Natural killer cell (primary cell): ENCODE measurements at regions not wholly inside any gene's neighbourhood (a gene's known extent, or its start where the extent isn't known, plus 50 kb on each side); places are given as distances from the start of the nearest gene placed in this dataset.

ENCODE experiments used
- ATAC-seq, 3 donors: fragments of 150-1000 bp in 2 of 3; fragments of 200-7000 bp in 1 of 3; cut with Tn5 transposase; 1 replicate in 1 of 3; 2 replicates in 2 of 3; pipeline ENCODE4 v1.10.0; 2021; ENCODE audit warnings: mild to moderate bottlenecking in 2 of 3, moderate library complexity in 2 of 3
- DNase-seq, 2 donors: peaks; one replicate each; pipeline versions ENCODE4 v3.0.0 to v3.0.0-alpha.2; 2013 to 2021; ENCODE audit warnings: mixed read lengths in 1 of 2
- H3K27ac ChIP-seq: one replicate; pipeline ENCODE4 v1.5.1; 2013; ENCODE audit warnings: mild to moderate bottlenecking, low read length
- H3K27me3 ChIP-seq: one replicate; pipeline ENCODE4 v1.6.1; 2013; ENCODE audit warnings: low read length; ENCODE audit not compliant: control insufficient read depth, insufficient read depth
- H3K36me3 ChIP-seq: one replicate; pipeline ENCODE4 v1.6.1; 2013; ENCODE audit warnings: low read length; ENCODE audit not compliant: control insufficient read depth, insufficient read depth
- H3K4me1 ChIP-seq: one replicate; pipeline ENCODE4 v1.6.1; 2013; ENCODE audit warnings: low read length; ENCODE audit not compliant: control insufficient read depth, insufficient read depth
- H3K4me3 ChIP-seq: one replicate; pipeline ENCODE4 v1.5.1; 2013; ENCODE audit warnings: low read length
- H3K9me3 ChIP-seq: one replicate; pipeline ENCODE4 v1.6.1; 2013; ENCODE audit warnings: low read length; ENCODE audit not compliant: control insufficient read depth, insufficient read depth
- H3K27ac Mint-ChIP-seq, 2 donors: one replicate each; pipeline ENCODE4 v1.8.0; 2022; ENCODE audit warnings: mild to moderate bottlenecking in 2 of 2, mixed read lengths in 2 of 2, moderate library complexity in 1 of 2
- H3K27me3 Mint-ChIP-seq, 2 donors: one replicate each; pipeline ENCODE4 v1.8.0; 2022; ENCODE audit warnings: low read depth in 2 of 2, mixed read lengths in 2 of 2
- H3K36me3 Mint-ChIP-seq: one replicate; pipeline ENCODE4 v1.8.0; 2022; ENCODE audit warnings: mixed read lengths
- H3K4me1 Mint-ChIP-seq, 2 donors: one replicate each; pipeline ENCODE4 v1.8.0; 2022; ENCODE audit warnings: mixed read lengths in 2 of 2
- H3K4me3 Mint-ChIP-seq: one replicate; pipeline ENCODE4 v1.8.0; 2022; ENCODE audit warnings: mild to moderate bottlenecking, moderate library complexity, mixed read lengths
- H3K9me3 Mint-ChIP-seq, 2 donors: one replicate each; pipeline ENCODE4 v1.8.0; 2022; ENCODE audit warnings: mixed read lengths in 2 of 2
- CTCF ChIP-seq: fragments of 200-600 bp; IDR thresholded peaks from one replicate; pipeline ENCODE4 v1.8.0; 2022; ENCODE audit warnings: antibody characterized with exemption
- WGBS: methylation state at CpG from one replicate; pipeline ENCODE4 v1.1.7; 2013; ENCODE audit warnings: missing lambda C conversion rate; ENCODE audit not compliant: insufficient coverage; 5-methylcytosine and 5-hydroxymethylcytosine counted together
- intact Hi-C: fragments of 100-400 bp; cut with micrococcal nuclease; formaldehyde crosslinking; loops from one replicate; pipeline ENCODE4 v1.14.2; 2022

DNA sequence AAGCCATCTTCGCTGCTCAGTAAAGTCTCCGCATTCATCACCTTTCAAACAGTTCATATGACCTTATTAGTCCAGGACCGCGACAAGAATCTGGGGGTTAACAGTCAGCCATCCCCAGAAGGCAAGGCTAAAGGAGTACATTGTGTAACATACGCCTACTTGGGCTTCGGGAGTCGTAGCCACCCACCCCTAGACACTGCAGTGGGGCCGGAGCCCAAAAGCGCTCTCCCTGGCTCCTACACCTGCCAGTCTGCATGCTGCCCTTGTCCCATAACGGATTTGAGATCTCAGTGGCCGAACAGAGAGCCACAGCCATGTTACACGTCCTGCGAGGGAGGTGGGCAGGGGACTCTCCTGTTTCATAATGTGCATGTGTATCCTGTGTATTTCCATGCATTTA is 1405.5 kb downstream of the GRIK2 start:
- H3K4me3 Mint-ChIP-seq = no peak overlapping the region
- Histone ChIP-seq H3K27me3 (no peaks in the 10 kb centered on the region), H3K4me1 (no peaks in the 10 kb centered on the region), H3K4me3 (no peak overlapping the region), H3K36me3 (no peaks in the 10 kb centered on the region), H3K27ac (no peak overlapping the region), H3K9me3 (no peaks in the 10 kb centered on the region)
- ATAC-seq (no peak), DNase-seq (no peak)
- H3K36me3 Mint-ChIP-seq = no peaks in the 10 kb centered on the region
- no peaks in the 10 kb centered on the region for H3K4me1 Mint-ChIP-seq
- WGBS = 76% methylated on average over 13 of the region's 13 CpGs
- no peaks in the 10 kb centered on the region for H3K27me3 Mint-ChIP-seq
- intact Hi-C loops = no loop called here
- no peak for TF ChIP-seq CTCF
- H3K9me3 Mint-ChIP-seq = peaks cover 7 to 8% of the 10 kb centered on the region in 2 donors
- H3K27ac Mint-ChIP-seq = no peak overlapping the region

GRCh38 chr6:102798636-102799035 is 1405.1 kb downstream of the GRIK2 start:
- H3K4me3 ChIP-seq = no peak overlapping the region
- H3K9me3 ChIP-seq = no peaks in the 10 kb centered on the region
- intact Hi-C loops = no loop called here
- no peaks in the 10 kb centered on the region for H3K27me3 ChIP-seq
- DNase-seq (no peak), ATAC-seq (no peak)
- no peaks in the 10 kb centered on the region for H3K36me3 ChIP-seq
- H3K4me1 ChIP-seq = no peaks in the 10 kb centered on the region
- no peak overlapping the region for H3K27ac Mint-ChIP-seq
- no peaks in the 10 kb centered on the region for H3K4me1 Mint-ChIP-seq
- WGBS = 17% methylated on average over 13 of the region's 13 CpGs
- H3K27me3 Mint-ChIP-seq = no peaks in the 10 kb centered on the region
- no peak overlapping the region for H3K4me3 Mint-ChIP-seq
- TF ChIP-seq CTCF = no peak
- no peaks in the 10 kb centered on the region for H3K36me3 Mint-ChIP-seq
- no peak overlapping the region for H3K27ac ChIP-seq
- peaks cover 7 to 9% of the 10 kb centered on the region in 2 donors for H3K9me3 Mint-ChIP-seq

DNA sequence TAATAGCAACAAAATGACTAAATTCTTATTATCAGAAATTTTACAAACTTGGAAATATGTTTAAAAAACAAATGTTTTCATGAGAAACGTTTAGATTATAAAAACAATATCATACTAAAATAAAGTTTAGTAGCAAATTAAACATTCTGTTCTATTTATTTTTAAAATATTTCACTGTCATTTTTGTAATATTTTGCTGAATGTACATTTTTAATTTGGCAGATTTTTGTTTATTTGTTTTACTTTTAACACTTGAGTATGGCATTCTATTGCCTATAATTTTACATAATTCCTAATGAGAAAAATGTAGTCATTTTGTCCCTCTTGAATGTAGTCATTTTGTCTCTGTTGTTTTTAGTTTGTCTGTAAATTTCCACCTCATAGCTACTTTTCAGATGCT is 1400.2 kb downstream of the GRIK2 start:
- Mint-ChIP-seq H3K27ac (no peak overlapping the region), H3K9me3 (peaks cover 8 to 17% of the 10 kb centered on the region in 2 donors), H3K27me3 (no peaks in the 10 kb centered on the region), H3K4me3 (no peak overlapping the region), H3K4me1 (no peaks in the 10 kb centered on the region), H3K36me3 (no peaks in the 10 kb centered on the region)
- ATAC-seq = no peak
- H3K4me3 ChIP-seq = no peak overlapping the region
- DNase-seq = no peak
- TF ChIP-seq CTCF = no peak
- no CpG with 5 or more reads among the region's 1 CpG for WGBS
- H3K27ac ChIP-seq = no peak overlapping the region
- intact Hi-C loops = no loop called here
- H3K9me3 ChIP-seq = no peaks in the 10 kb centered on the region
- no peaks in the 10 kb centered on the region for H3K27me3 ChIP-seq
- H3K4me1 ChIP-seq = no peaks in the 10 kb centered on the region
- no peaks in the 10 kb centered on the region for H3K36me3 ChIP-seq

GRCh38 chr6:102774326-102774725 is 1380.8 kb downstream of the GRIK2 start:
- peaks cover 10 to 21% of the 10 kb centered on the region in 2 donors for H3K9me3 Mint-ChIP-seq
- no peaks in the 10 kb centered on the region for H3K36me3 Mint-ChIP-seq
- WGBS = no CpG with 5 or more reads among the region's 1 CpG
- DNase-seq = no peak
- intact Hi-C loops = no loop called here
- no peaks in the 10 kb centered on the region for H3K4me1 Mint-ChIP-seq
- Histone ChIP-seq H3K27me3 (no peaks in the 10 kb centered on the region), H3K4me1 (no peaks in the 10 kb centered on the region), H3K4me3 (no peak overlapping the region), H3K9me3 (no peaks in the 10 kb centered on the region), H3K36me3 (no peaks in the 10 kb centered on the region), H3K27ac (no peak overlapping the region)
- no peak for ATAC-seq
- no peak for TF ChIP-seq CTCF
- no peaks in the 10 kb centered on the region for H3K27me3 Mint-ChIP-seq
- H3K27ac Mint-ChIP-seq = no peak overlapping the region
- no peak overlapping the region for H3K4me3 Mint-ChIP-seq
